ENCODE measurements at regions not wholly inside any gene's neighbourhood (a gene's known extent, or its start where the extent isn't known, plus 50 kb on each side); places are given as distances from the start of the nearest gene placed in this dataset.

DNA sequence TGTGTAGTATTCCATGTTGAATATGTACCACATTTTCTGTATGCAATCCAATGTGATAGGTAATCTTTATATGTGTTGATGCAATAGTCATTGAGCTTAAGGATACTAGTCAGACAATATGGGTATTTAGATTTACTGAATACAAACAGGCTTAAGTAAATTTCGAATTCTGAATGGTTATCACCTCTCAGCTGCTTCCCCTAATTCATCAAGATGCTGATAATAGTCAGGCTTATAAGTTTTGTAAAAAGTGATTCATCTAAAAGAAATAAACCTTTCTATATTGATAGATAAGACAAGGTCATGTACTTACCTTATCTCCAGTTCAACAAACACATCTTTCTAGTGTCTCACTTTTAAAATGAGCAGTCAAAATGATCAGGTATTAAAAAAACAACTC lies 205.5 kb downstream of the CASP12 start:
- H3K79me2 ChIP-seq (ENCODE audit: insufficient read depth, low read length): no peaks in the 10 kb centered on the region
- H4K20me1 ChIP-seq (ENCODE audit: insufficient read depth, low read length): no peaks in the 10 kb centered on the region
- Mint-ChIP-seq H3K4me1 (ENCODE audit: low read depth, unreplicated experiment) (peaks cover 11% of the 10 kb centered on the region), H3K4me3 (ENCODE audit: unreplicated experiment) (no peak overlapping the region), H3K27ac (ENCODE audit: unreplicated experiment) (no peak overlapping the region), H3K36me3 (ENCODE audit: low read depth, unreplicated experiment) (no peaks in the 10 kb centered on the region), H3K9me3 (ENCODE audit: unreplicated experiment) (no peaks in the 10 kb centered on the region), H3K27me3 (ENCODE audit: low read depth, unreplicated experiment) (no peaks in the 10 kb centered on the region)
- H3K9me3 ChIP-seq (ENCODE audit: insufficient read depth, low read depth, low read length): no peaks in the 10 kb centered on the region
- FAIRE-seq (no peak), DNase-seq (ENCODE audit: low read depth) (peak; percentile 50)
- no peaks in the 10 kb centered on the region for H3K36me3 ChIP-seq (ENCODE audit: insufficient read depth, low read length)
- H3K4me1 ChIP-seq (ENCODE audit: insufficient read depth, low read length): peaks cover 5% of the 10 kb centered on the region
- H3K4me3 ChIP-seq (ENCODE audit: insufficient read depth, low read depth, low read length): no peak overlapping the region
- H2AFZ ChIP-seq (ENCODE audit: low read depth, low read length): no peak overlapping the region
- H3K9ac ChIP-seq (ENCODE audit: low read length): no peak overlapping the region
- TF ChIP-seq, protein P1, sequence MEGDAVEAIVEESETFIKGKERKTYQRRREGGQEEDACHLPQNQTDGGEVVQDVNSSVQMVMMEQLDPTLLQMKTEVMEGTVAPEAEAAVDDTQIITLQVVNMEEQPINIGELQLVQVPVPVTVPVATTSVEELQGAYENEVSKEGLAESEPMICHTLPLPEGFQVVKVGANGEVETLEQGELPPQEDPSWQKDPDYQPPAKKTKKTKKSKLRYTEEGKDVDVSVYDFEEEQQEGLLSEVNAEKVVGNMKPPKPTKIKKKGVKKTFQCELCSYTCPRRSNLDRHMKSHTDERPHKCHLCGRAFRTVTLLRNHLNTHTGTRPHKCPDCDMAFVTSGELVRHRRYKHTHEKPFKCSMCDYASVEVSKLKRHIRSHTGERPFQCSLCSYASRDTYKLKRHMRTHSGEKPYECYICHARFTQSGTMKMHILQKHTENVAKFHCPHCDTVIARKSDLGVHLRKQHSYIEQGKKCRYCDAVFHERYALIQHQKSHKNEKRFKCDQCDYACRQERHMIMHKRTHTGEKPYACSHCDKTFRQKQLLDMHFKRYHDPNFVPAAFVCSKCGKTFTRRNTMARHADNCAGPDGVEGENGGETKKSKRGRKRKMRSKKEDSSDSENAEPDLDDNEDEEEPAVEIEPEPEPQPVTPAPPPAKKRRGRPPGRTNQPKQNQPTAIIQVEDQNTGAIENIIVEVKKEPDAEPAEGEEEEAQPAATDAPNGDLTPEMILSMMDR (IDR thresholded peaks at IDR 0.05; ENCODE audit: insufficient read depth, low read depth, low read length): no peak
- no peak for TF ChIP-seq EZH2 (IDR thresholded peaks at IDR 0.05; ENCODE audit: insufficient read depth, low read length)
- H3K27me3 ChIP-seq (ENCODE audit: insufficient read depth, low read length): no peaks in the 10 kb centered on the region
- H3K4me2 ChIP-seq (ENCODE audit: low read length): no peak overlapping the region
- H3K27ac ChIP-seq (ENCODE audit: low read depth, low read length): no peak overlapping the region

DNA sequence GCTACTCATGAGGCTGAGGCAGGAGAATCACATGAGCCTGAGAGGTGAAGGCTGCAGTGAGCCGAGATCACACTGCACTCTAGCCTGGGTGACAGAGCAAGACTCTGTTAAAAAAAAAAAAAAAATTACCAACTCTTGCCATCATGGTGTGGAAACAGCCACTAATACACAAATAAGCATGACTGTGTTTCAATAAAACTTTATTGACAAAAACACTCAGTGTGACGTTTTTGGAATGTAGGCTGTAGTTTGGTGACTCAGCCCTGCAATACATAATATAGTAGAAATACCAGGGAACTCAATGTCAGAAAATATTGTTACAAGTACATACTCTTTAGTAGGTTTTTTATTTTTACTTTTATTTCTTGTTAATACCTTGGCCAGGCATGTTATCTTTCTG lies 207.1 kb downstream of the CASP12 start:
- no peaks in the 10 kb centered on the region for H3K36me3 ChIP-seq (ENCODE audit: insufficient read depth, low read length)
- Mint-ChIP-seq H3K27me3 (ENCODE audit: low read depth, unreplicated experiment) (no peaks in the 10 kb centered on the region), H3K4me3 (ENCODE audit: unreplicated experiment) (no peak overlapping the region), H3K9me3 (ENCODE audit: unreplicated experiment) (no peaks in the 10 kb centered on the region), H3K27ac (ENCODE audit: unreplicated experiment) (no peak overlapping the region), H3K4me1 (ENCODE audit: low read depth, unreplicated experiment) (peaks cover 11% of the 10 kb centered on the region), H3K36me3 (ENCODE audit: low read depth, unreplicated experiment) (no peaks in the 10 kb centered on the region)
- H4K20me1 ChIP-seq (ENCODE audit: insufficient read depth, low read length): no peaks in the 10 kb centered on the region
- no peak for TF ChIP-seq EZH2 (IDR thresholded peaks at IDR 0.05; ENCODE audit: insufficient read depth, low read length)
- TF ChIP-seq, protein P1 (IDR thresholded peaks at IDR 0.05; ENCODE audit: insufficient read depth, low read depth, low read length): no peak
- no peaks in the 10 kb centered on the region for H3K27me3 ChIP-seq (ENCODE audit: insufficient read depth, low read length)
- no peak overlapping the region for H3K9ac ChIP-seq (ENCODE audit: low read length)
- no peak overlapping the region for H3K27ac ChIP-seq (ENCODE audit: low read depth, low read length)
- no peaks in the 10 kb centered on the region for H3K9me3 ChIP-seq (ENCODE audit: insufficient read depth, low read depth, low read length)
- no peak for DNase-seq (ENCODE audit: low read depth)
- H3K4me2 ChIP-seq (ENCODE audit: low read length): no peak overlapping the region
- no peaks in the 10 kb centered on the region for H3K79me2 ChIP-seq (ENCODE audit: insufficient read depth, low read length)
- no peak overlapping the region for H3K4me3 ChIP-seq (ENCODE audit: insufficient read depth, low read depth, low read length)
- FAIRE-seq: no peak
- no peak overlapping the region for H2AFZ ChIP-seq (ENCODE audit: low read depth, low read length)
- peaks cover 5% of the 10 kb centered on the region for H3K4me1 ChIP-seq (ENCODE audit: insufficient read depth, low read length)

GRCh38 chr11:104690241-104690640 lies 208.0 kb downstream of the CASP12 start:
- Histone ChIP-seq H3K27me3 (ENCODE audit: insufficient read depth, low read length) (no peaks in the 10 kb centered on the region), H3K36me3 (ENCODE audit: insufficient read depth, low read length) (no peaks in the 10 kb centered on the region), H3K27ac (ENCODE audit: low read depth, low read length) (no peak overlapping the region), H3K9ac (ENCODE audit: low read length) (no peak overlapping the region), H4K20me1 (ENCODE audit: insufficient read depth, low read length) (no peaks in the 10 kb centered on the region), H2AFZ (ENCODE audit: low read depth, low read length) (no peak overlapping the region), H3K4me3 (ENCODE audit: insufficient read depth, low read depth, low read length) (no peak overlapping the region), H3K79me2 (ENCODE audit: insufficient read depth, low read length) (no peaks in the 10 kb centered on the region), H3K9me3 (ENCODE audit: insufficient read depth, low read depth, low read length) (no peaks in the 10 kb centered on the region), H3K4me2 (ENCODE audit: low read length) (no peak overlapping the region), H3K4me1 (ENCODE audit: insufficient read depth, low read length) (peaks cover 5% of the 10 kb centered on the region)
- Mint-ChIP-seq H3K4me1 (ENCODE audit: low read depth, unreplicated experiment) (peaks cover 11% of the 10 kb centered on the region), H3K27ac (ENCODE audit: unreplicated experiment) (no peak overlapping the region), H3K9me3 (ENCODE audit: unreplicated experiment) (no peaks in the 10 kb centered on the region), H3K27me3 (ENCODE audit: low read depth, unreplicated experiment) (no peaks in the 10 kb centered on the region), H3K36me3 (ENCODE audit: low read depth, unreplicated experiment) (no peaks in the 10 kb centered on the region), H3K4me3 (ENCODE audit: unreplicated experiment) (no peak overlapping the region)
- no peak for DNase-seq (ENCODE audit: low read depth)
- TF ChIP-seq, protein P1 (IDR thresholded peaks at IDR 0.05; ENCODE audit: insufficient read depth, low read depth, low read length): no peak
- TF ChIP-seq EZH2 (IDR thresholded peaks at IDR 0.05; ENCODE audit: insufficient read depth, low read length): no peak
- FAIRE-seq: no peak
